GM12878 (cell line): ENCODE measurements at regions not wholly inside any gene's neighbourhood (a gene's known extent, or its start where the extent isn't known, plus 50 kb on each side); places are given as distances from the start of the nearest gene placed in this dataset.

Source experiments
- CTCF ChIP-seq, 3 experiments: IDR thresholded peaks in 2 of 3; conservative IDR thresholded peaks in 1 of 3; 2 replicates each; pipeline ENCODE4 v1.5.1; 2011; ENCODE audit warnings: low read depth in 3 of 3, low read length in 3 of 3, mild to moderate bottlenecking in 3 of 3, control low read depth in 2 of 3, moderate library complexity in 2 of 3, inconsistent platforms in 1 of 3, mixed read lengths in 1 of 3; ENCODE audit not compliant: control insufficient read depth in 2 of 3, insufficient read depth in 1 of 3; ENCODE audit errors: extremely low read depth in 1 of 3
- EGR1 ChIP-seq, 2 experiments: IDR thresholded peaks; 1 replicate in 1 of 2; 2 replicates in 1 of 2; pipeline ENCODE4 v1.6.1; 2011 to 2012; ENCODE audit warnings: low read depth in 2 of 2, low read length in 2 of 2, borderline replicate concordance in 1 of 2, mild to moderate bottlenecking in 1 of 2, moderate library complexity in 1 of 2
- EP300 ChIP-seq, 2 experiments: fragments of 150-350 bp in 1 of 2; IDR thresholded peaks; 2 replicates each; pipeline ENCODE4 v1.6.1; 2011 to 2012; ENCODE audit warnings: low read depth in 2 of 2, low read length in 2 of 2, borderline replicate concordance in 1 of 2, improper control_type of control experiment in 1 of 2, inconsistent platforms in 1 of 2; ENCODE audit not compliant: control insufficient read depth in 1 of 2
- HDAC6 ChIP-seq: fragments of 200-600 bp; sonication (generic); IDR thresholded peaks from one replicate; pipeline ENCODE4 v1.8.0; 2017; ENCODE audit warnings: antibody characterized with exemption; ENCODE audit not compliant: unreplicated experiment
- KDM1A ChIP-seq: fragments of 200-600 bp; sonication (generic); IDR thresholded peaks from 2 replicates; pipeline ENCODE4 v1.6.1; 2016; ENCODE audit warnings: borderline replicate concordance
- MTA3 ChIP-seq: IDR thresholded peaks from 2 replicates; pipeline ENCODE4 v1.6.1; 2012; ENCODE audit warnings: low read length, inconsistent platforms, borderline replicate concordance
- PBX3 ChIP-seq: IDR thresholded peaks from 2 replicates; pipeline ENCODE4 v1.6.1; 2011; ENCODE audit warnings: mild to moderate bottlenecking, low read depth, low read length, moderate library complexity; ENCODE audit not compliant: insufficient replicate concordance
- POLR2A ChIP-seq: IDR thresholded peaks from 2 replicates; pipeline ENCODE4 v1.6.1; 2011; ENCODE audit warnings: low read depth, mild to moderate bottlenecking, low read length
- POLR2AphosphoS5 ChIP-seq: IDR thresholded peaks from 2 replicates; pipeline ENCODE4 v1.6.1; 2011; ENCODE audit warnings: mild to moderate bottlenecking, low read length, inconsistent platforms
- RAD21 ChIP-seq: IDR thresholded peaks from 2 replicates; pipeline ENCODE4 v1.6.1; 2011; ENCODE audit warnings: mild to moderate bottlenecking, low read depth, low read length, moderate library complexity; ENCODE audit not compliant: insufficient read depth
- SP1 ChIP-seq: IDR thresholded peaks from one replicate; pipeline ENCODE4 v1.6.1; 2011; ENCODE audit warnings: low read depth, low read length
- YY1 ChIP-seq: IDR thresholded peaks from 2 replicates; pipeline ENCODE4 v1.6.1; 2011; ENCODE audit warnings: low read depth, mild to moderate bottlenecking, low read length

- no peak for TF ChIP-seq CTCF (IDR thresholded peaks at IDR 0.05 in 2 of 3, conservative IDR thresholded peaks at IDR 0.05 in 1 of 3; ENCODE audit: control insufficient read depth in 2 of 3, extremely low read depth in 1 of 3, insufficient read depth in 1 of 3, low read depth in 3 of 3, low read length in 3 of 3)
- TF ChIP-seq KDM1A, result no peak
- TF ChIP-seq POLR2A, result no peak
- TF ChIP-seq POLR2AphosphoS5, result no peak
- no peak for TF ChIP-seq EGR1 (IDR thresholded peaks at IDR 0.05; ENCODE audit: borderline replicate concordance in 1 of 2, low read depth in 2 of 2, low read length in 2 of 2)
- TF ChIP-seq YY1, result no peak
- TF ChIP-seq PBX3, result no peak
- no peak for TF ChIP-seq RAD21
- TF ChIP-seq MTA3, result no peak
- no peak for TF ChIP-seq SP1
- TF ChIP-seq HDAC6, result no peak
- TF ChIP-seq EP300 (IDR thresholded peaks at IDR 0.05; ENCODE audit: borderline replicate concordance in 1 of 2, control insufficient read depth in 1 of 2, low read depth in 2 of 2, low read length in 2 of 2), result no peak
These were observed 85.4 kb upstream of the PACRGL start for GRCh38 chr4:20614816-20615215.
